H9 (cell line): ENCODE measurements at regions not wholly inside any gene's neighbourhood (a gene's known extent, or its start where the extent isn't known, plus 50 kb on each side); places are given as distances from the start of the nearest gene placed in this dataset.

ENCODE experiments used
- DNase-seq: peaks from one replicate; pipeline ENCODE4 v3.0.0-alpha.2; 2017
- H2AFZ ChIP-seq: one replicate; pipeline ENCODE4 v1.6.1; 2013; ENCODE audit warnings: mild to moderate bottlenecking, low read length, control low read depth, moderate library complexity
- H2AK5ac ChIP-seq: 2 replicates; pipeline ENCODE4 v1.6.1; 2013; ENCODE audit warnings: low read length, control low read depth, mixed read lengths; ENCODE audit not compliant: insufficient read length
- H2BK120ac ChIP-seq: one replicate; pipeline ENCODE4 v1.6.1; 2013; ENCODE audit warnings: low read depth, mild to moderate bottlenecking, low read length, control low read depth, inconsistent platforms; ENCODE audit not compliant: poor library complexity, severe bottlenecking
- H2BK12ac ChIP-seq: 2 replicates; pipeline ENCODE4 v1.6.1; 2013; ENCODE audit warnings: low read length, control low read depth, mixed read lengths, low read depth; ENCODE audit not compliant: insufficient read length
- H2BK15ac ChIP-seq: 2 replicates; pipeline ENCODE4 v1.6.1; 2013; ENCODE audit warnings: low read depth, low read length, control low read depth
- H2BK20ac ChIP-seq: one replicate; pipeline ENCODE4 v1.6.1; 2013; ENCODE audit warnings: low read depth, mild to moderate bottlenecking, low read length, control low read depth, inconsistent platforms; ENCODE audit not compliant: poor library complexity, severe bottlenecking
- H2BK5ac ChIP-seq: 2 replicates; pipeline ENCODE4 v1.6.1; 2013; ENCODE audit warnings: low read length, control low read depth, mixed read lengths; ENCODE audit not compliant: insufficient read length
- H3K14ac ChIP-seq: 2 replicates; pipeline ENCODE4 v1.6.1; 2013; ENCODE audit warnings: low read length, control low read depth; ENCODE audit not compliant: insufficient read depth
- H3K18ac ChIP-seq: 2 replicates; pipeline ENCODE4 v1.6.1; 2013; ENCODE audit warnings: low read depth, mild to moderate bottlenecking, mixed read lengths, low read length, control low read depth; ENCODE audit not compliant: insufficient read length
- H3K23ac ChIP-seq: 2 replicates; pipeline ENCODE4 v1.6.1; 2013; ENCODE audit warnings: low read length, control low read depth, mixed read lengths, low read depth; ENCODE audit not compliant: insufficient read length
- H3K23me2 ChIP-seq: 2 replicates; pipeline ENCODE4 v1.6.1; 2013; ENCODE audit warnings: low read depth, mild to moderate bottlenecking, mixed read lengths, low read length, control low read depth; ENCODE audit not compliant: insufficient read length, poor library complexity, severe bottlenecking
- H3K27ac ChIP-seq: 2 replicates; pipeline ENCODE4 v1.5.1; 2013; ENCODE audit warnings: low read length, control low read depth, mixed read lengths, low read depth; ENCODE audit not compliant: insufficient read length
- H3K27me3 ChIP-seq: 2 replicates; pipeline ENCODE4 v1.6.1; 2013; ENCODE audit warnings: low read length, control low read depth, inconsistent platforms; ENCODE audit not compliant: insufficient read depth
- H3K4ac ChIP-seq: 2 replicates; pipeline ENCODE4 v1.6.1; 2013; ENCODE audit warnings: low read depth, mild to moderate bottlenecking, control low read depth, inconsistent platforms, low read length, moderate library complexity
- H3K4me1 ChIP-seq: 2 replicates; pipeline ENCODE4 v1.6.1; 2013; ENCODE audit warnings: low read length, control low read depth, inconsistent platforms; ENCODE audit not compliant: insufficient read depth
- H3K4me2 ChIP-seq: 2 replicates; pipeline ENCODE4 v1.6.1; 2013; ENCODE audit warnings: low read length, control low read depth, mixed read lengths; ENCODE audit not compliant: insufficient read length, insufficient read depth
- H3K56ac ChIP-seq: 2 replicates; pipeline ENCODE4 v1.6.1; 2013; ENCODE audit warnings: low read depth, mild to moderate bottlenecking, mixed read lengths, low read length, control low read depth; ENCODE audit not compliant: insufficient read length
- H3K79me1 ChIP-seq: 2 replicates; pipeline ENCODE4 v1.6.1; 2013; ENCODE audit warnings: low read depth, mild to moderate bottlenecking, moderate library complexity, low read length, control low read depth, inconsistent platforms; ENCODE audit not compliant: insufficient read depth, poor library complexity, severe bottlenecking
- H3K79me2 ChIP-seq: 2 replicates; pipeline ENCODE4 v1.6.1; 2013; ENCODE audit warnings: low read length, control low read depth, inconsistent platforms; ENCODE audit not compliant: insufficient read depth
- H3K9ac ChIP-seq: 2 replicates; pipeline ENCODE4 v1.6.1; 2013; ENCODE audit warnings: low read length, control low read depth, mixed read lengths; ENCODE audit not compliant: insufficient read length; ENCODE audit errors: extremely low read depth
- H3K9me3 ChIP-seq: one replicate; pipeline ENCODE4 v1.6.1; 2013; ENCODE audit warnings: low read depth, low read length, inconsistent platforms; ENCODE audit not compliant: control insufficient read depth
- H3T11ph ChIP-seq: one replicate; pipeline ENCODE4 v1.6.1; 2013; ENCODE audit warnings: mild to moderate bottlenecking, low read length, control low read depth, inconsistent platforms
- H4K20me1 ChIP-seq: one replicate; pipeline ENCODE4 v1.6.1; 2013; ENCODE audit not compliant: control insufficient read depth, insufficient read length, insufficient read depth
- H4K5ac ChIP-seq: 2 replicates; pipeline ENCODE4 v1.6.1; 2013; ENCODE audit warnings: low read depth, mild to moderate bottlenecking, mixed read lengths, low read length, control low read depth; ENCODE audit not compliant: insufficient read length
- H4K8ac ChIP-seq: replicated peaks from 2 replicates; pipeline ENCODE4 v1.6.1; 2013; ENCODE audit warnings: low read length, control low read depth, mixed read lengths, low read depth; ENCODE audit not compliant: insufficient read length
- H4K91ac ChIP-seq: 2 replicates; pipeline ENCODE4 v1.6.1; 2013; ENCODE audit warnings: low read depth, mild to moderate bottlenecking, moderate library complexity, mixed read lengths, low read length, control low read depth; ENCODE audit not compliant: insufficient read length
- H3K27ac Mint-ChIP-seq, 3 experiments: 2 replicates in 2 of 3; 3 replicates in 1 of 3; pipeline ENCODE4 v1.8.0; 2020 to 2021; ENCODE audit warnings: mixed read lengths in 3 of 3, mild to moderate bottlenecking in 1 of 3, moderate library complexity in 1 of 3
- H3K27me3 Mint-ChIP-seq: 2 replicates; pipeline ENCODE4 v1.8.0; 2021; ENCODE audit warnings: low read depth, mild to moderate bottlenecking, moderate library complexity, mixed read lengths
- H3K36me3 Mint-ChIP-seq, 3 experiments: 2 replicates in 2 of 3; 3 replicates in 1 of 3; pipeline ENCODE4 v1.8.0; 2020 to 2021; ENCODE audit warnings: low read depth in 3 of 3, mixed read lengths in 3 of 3; ENCODE audit not compliant: insufficient read depth in 1 of 3
- H3K4me1 Mint-ChIP-seq, 2 experiments: 2 replicates each; pipeline ENCODE4 v1.8.0; 2020; ENCODE audit warnings: mixed read lengths in 2 of 2
- H3K4me3 Mint-ChIP-seq, 2 experiments: 2 replicates in 1 of 2; 3 replicates in 1 of 2; pipeline ENCODE4 v1.8.0; 2020 to 2021; ENCODE audit warnings: mild to moderate bottlenecking in 2 of 2, mixed read lengths in 2 of 2, moderate library complexity in 1 of 2
- H3K9me3 Mint-ChIP-seq, 2 experiments: 2 replicates in 1 of 2; 3 replicates in 1 of 2; pipeline ENCODE4 v1.8.0; 2020; ENCODE audit warnings: mild to moderate bottlenecking in 2 of 2, mixed read lengths in 2 of 2, moderate library complexity in 1 of 2
- CTCF ChIP-seq: fragments of 200-600 bp; sonication (generic); conservative IDR thresholded peaks from 3 replicates; pipeline ENCODE4 v1.8.0; 2021; ENCODE audit warnings: antibody characterized with exemption, mild to moderate bottlenecking
- WGBS: extraction: QIAGEN DNeasy Blood & Tissue Kit; methylation state at CpG from one replicate; pipeline ENCODE4 v1.1.7; 2013; ENCODE audit warnings: missing lambda C conversion rate, low lambda C conversion rate, mixed read lengths; ENCODE audit not compliant: insufficient read length; ENCODE audit errors: extremely low coverage; 5-methylcytosine and 5-hydroxymethylcytosine counted together

- Histone ChIP-seq H4K8ac (no peak overlapping the region), H3K18ac (no peak overlapping the region), H2BK20ac (no peak overlapping the region), H4K5ac (no peak overlapping the region), H2BK15ac (no peak overlapping the region), H2AK5ac (no peak overlapping the region), H3K9me3 (peaks cover 13% of the 10 kb centered on the region), H3K23ac (no peak overlapping the region), H4K20me1 (no peaks in the 10 kb centered on the region), H2AFZ (no peak overlapping the region), H3T11ph (no peak overlapping the region), H3K79me2 (no peaks in the 10 kb centered on the region), H3K9ac (no peak overlapping the region), H3K27me3 (no peaks in the 10 kb centered on the region), H2BK12ac (no peak overlapping the region), H3K56ac (no peak overlapping the region), H3K79me1 (no peaks in the 10 kb centered on the region), H3K4ac (no peak overlapping the region), H3K14ac (no peak overlapping the region), H4K91ac (no peak overlapping the region), H2BK5ac (no peak overlapping the region), H3K27ac (no peak overlapping the region), H3K23me2 (no peaks in the 10 kb centered on the region), H2BK120ac (no peak overlapping the region), H3K4me1 (no peaks in the 10 kb centered on the region; the same call in 1 of the 2 replicates), H3K4me2 (no peak overlapping the region)
- Mint-ChIP-seq H3K27ac (no peak overlapping the region), H3K36me3 (peaks cover 27 to 38% (median 36%) of the 10 kb centered on the region in 3 experiments), H3K4me1 (no peaks in the 10 kb centered on the region), H3K9me3 (peaks cover 35 to 37% of the 10 kb centered on the region in 2 experiments), H3K27me3 (no peaks in the 10 kb centered on the region), H3K4me3 (no peak overlapping the region)
- no peak for TF ChIP-seq CTCF
- WGBS = no CpG with 5 or more reads among the region's 3 CpGs
- no peak for DNase-seq
These were observed 693.4 kb downstream of the ADGRL2 start for GRCh38 chr1:82494117-82494516.
